OCI-LY7 (cell line): ENCODE measurements at regions not wholly inside any gene's neighbourhood (a gene's known extent, or its start where the extent isn't known, plus 50 kb on each side); places are given as distances from the start of the nearest gene placed in this dataset.

ENCODE experiments used
- CTCF ChIP-seq: fragments of 200-600 bp; sonication (generic); conservative IDR thresholded peaks from 2 replicates; pipeline ENCODE4 v1.5.1; 2014; ENCODE audit warnings: mild to moderate bottlenecking, antibody characterized with exemption, low read length, moderate library complexity, mixed read lengths
- EZH2phosphoT487 ChIP-seq: fragments of 200-600 bp; sonication (generic); IDR thresholded peaks from 2 replicates; pipeline ENCODE4 v1.6.1; 2018; ENCODE audit warnings: low read depth, borderline replicate concordance, mild to moderate bottlenecking, mixed run types, antibody characterized with exemption, low read length, moderate library complexity, mixed read lengths

- TF ChIP-seq CTCF (no peak), EZH2phosphoT487 (no peak)
These were observed 200.5 kb downstream of the KDR start for GRCh38 chr4:54924891-54925290.
